Transverse colon (tissue), 3 donors: ENCODE measurements at regions not wholly inside any gene's neighbourhood (a gene's known extent, or its start where the extent isn't known, plus 50 kb on each side); places are given as distances from the start of the nearest gene placed in this dataset.

Experiments used
- POLR2A ChIP-seq: fragments of 450-650 bp; IDR thresholded peaks from one replicate; pipeline ENCODE4 v1.6.1; 2016; ENCODE audit warnings: antibody characterized with exemption, mild to moderate bottlenecking, moderate library complexity
- TF ChIP-seq, protein P1 (sequence below), 5 experiments: fragments of 200-600 bp in 3 of 5; fragments of 450-650 bp in 2 of 5; sonication (generic) in 3 of 5; IDR thresholded peaks; 1 replicate in 2 of 5; 2 replicates in 3 of 5; pipeline ENCODE4 v1.5.1; 2016 to 2017; ENCODE audit warnings: antibody characterized with exemption in 5 of 5, inconsistent platforms in 3 of 5, mild to moderate bottlenecking in 2 of 5, moderate library complexity in 1 of 5

DNA sequence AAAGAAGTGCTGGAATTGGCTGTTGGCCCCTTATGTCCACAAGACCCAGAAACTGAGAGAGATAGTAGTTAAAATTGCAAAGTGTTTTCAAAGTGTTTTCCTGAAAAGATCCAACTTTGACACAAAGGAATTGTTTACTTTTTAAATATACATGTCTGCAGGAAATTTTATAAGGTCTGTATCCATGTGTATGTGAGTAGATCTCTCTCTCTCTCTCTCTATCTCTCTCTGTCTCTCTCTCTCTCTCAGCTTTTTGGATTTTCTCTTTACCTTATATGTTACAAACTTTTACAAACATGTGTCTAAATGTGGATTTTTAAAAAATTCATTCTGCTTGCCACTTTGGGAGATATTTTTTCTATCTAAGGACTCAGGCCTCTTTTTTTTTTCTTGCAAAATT lies 358.6 kb downstream of the SIPA1L2 start:
- TF ChIP-seq, protein P1, sequence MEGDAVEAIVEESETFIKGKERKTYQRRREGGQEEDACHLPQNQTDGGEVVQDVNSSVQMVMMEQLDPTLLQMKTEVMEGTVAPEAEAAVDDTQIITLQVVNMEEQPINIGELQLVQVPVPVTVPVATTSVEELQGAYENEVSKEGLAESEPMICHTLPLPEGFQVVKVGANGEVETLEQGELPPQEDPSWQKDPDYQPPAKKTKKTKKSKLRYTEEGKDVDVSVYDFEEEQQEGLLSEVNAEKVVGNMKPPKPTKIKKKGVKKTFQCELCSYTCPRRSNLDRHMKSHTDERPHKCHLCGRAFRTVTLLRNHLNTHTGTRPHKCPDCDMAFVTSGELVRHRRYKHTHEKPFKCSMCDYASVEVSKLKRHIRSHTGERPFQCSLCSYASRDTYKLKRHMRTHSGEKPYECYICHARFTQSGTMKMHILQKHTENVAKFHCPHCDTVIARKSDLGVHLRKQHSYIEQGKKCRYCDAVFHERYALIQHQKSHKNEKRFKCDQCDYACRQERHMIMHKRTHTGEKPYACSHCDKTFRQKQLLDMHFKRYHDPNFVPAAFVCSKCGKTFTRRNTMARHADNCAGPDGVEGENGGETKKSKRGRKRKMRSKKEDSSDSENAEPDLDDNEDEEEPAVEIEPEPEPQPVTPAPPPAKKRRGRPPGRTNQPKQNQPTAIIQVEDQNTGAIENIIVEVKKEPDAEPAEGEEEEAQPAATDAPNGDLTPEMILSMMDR (IDR thresholded peaks at IDR 0.05), result no peak
- TF ChIP-seq POLR2A, result no peak
